ENCODE measurements at regions not wholly inside any gene's neighbourhood (a gene's known extent, or its start where the extent isn't known, plus 50 kb on each side); places are given as distances from the start of the nearest gene placed in this dataset.

GRCh38 chr12:67056329-67056728, 212.8 kb upstream of the CAND1 start:
- no peak overlapping the region for H3K9ac ChIP-seq (ENCODE audit: insufficient read depth, low read depth, low read length)
- H3K4me1 ChIP-seq (ENCODE audit: insufficient read depth, low read length): no peaks in the 10 kb centered on the region
- no peak overlapping the region for H3K4me3 ChIP-seq (replicated peaks in 1 of 3; ENCODE audit: insufficient read depth in 1 of 3, low read depth in 2 of 3, low read length in 3 of 3)
- H3K4me2 ChIP-seq (ENCODE audit: low read depth, low read length): no peak overlapping the region
- intact Hi-C loops (cut with micrococcal nuclease; ENCODE audit: unreplicated experiment) (no loop called here), in situ Hi-C loops (cut with HindIII; ENCODE audit: extremely low pct_ligation_motif_present, low pct_unique_long_range_greater_than_20kb) (no loop called here)
- no peaks in the 10 kb centered on the region; a peak in 2 of 5 replicates for H3K27me3 ChIP-seq (ENCODE audit: control insufficient read depth in 1 of 2, insufficient read depth in 2 of 2, low read length in 2 of 2)
- H3K27ac ChIP-seq (ENCODE audit: extremely low read length, insufficient read depth, low read length): no peak overlapping the region
- no peaks in the 10 kb centered on the region for H4K20me1 ChIP-seq (ENCODE audit: insufficient read depth, low read length)
- no peaks in the 10 kb centered on the region for H3K79me2 ChIP-seq (ENCODE audit: insufficient read depth, low read length)
- ATAC-seq (no peak), FAIRE-seq (no peak), DNase-seq (ENCODE audit: low spot score) (no peak)
- CTCF ChIA-PET (ENCODE audit: low intra/inter-chr PET ratio, low total read pairs): no interaction called here
- H3K9me3 ChIP-seq (ENCODE audit: low read length): no peaks in the 10 kb centered on the region
- POLR2A ChIA-PET: no interaction called here
- no peaks in the 10 kb centered on the region for H3K36me3 ChIP-seq (replicated peaks in 1 of 2; ENCODE audit: control insufficient read depth in 1 of 2, insufficient read depth in 2 of 2, low read length in 2 of 2)
- H2AFZ ChIP-seq (ENCODE audit: low read length): no peak overlapping the region
- no TSS peak for BruUV-seq (replicated peaks)
- TF ChIP-seq SRF (IDR thresholded peaks at IDR 0.05; ENCODE audit: low read depth, low read length) (no peak), ZNF597 (CRISPR knock-in tag; IDR thresholded peaks at IDR 0.05) (no peak), ZNF362 (CRISPR knock-in tag; IDR thresholded peaks at IDR 0.05; ENCODE audit: borderline replicate concordance) (no peak), JUNB (CRISPR knock-in tag; IDR thresholded peaks at IDR 0.05; ENCODE audit: borderline replicate concordance) (no peak), SMARCC2 (IDR thresholded peaks at IDR 0.05) (no peak), KDM1A (CRISPR knock-in tag; IDR thresholded peaks at IDR 0.05) (no peak), ZNF781 (CRISPR knock-in tag; IDR thresholded peaks at IDR 0.05; ENCODE audit: borderline replicate concordance, not compliant biosample characterization) (no peak), PHF21A (CRISPR knock-in tag; IDR thresholded peaks at IDR 0.05) (no peak), ZNF574 (CRISPR knock-in tag; IDR thresholded peaks at IDR 0.05) (no peak), SOX5 (CRISPR knock-in tag; IDR thresholded peaks at IDR 0.05; ENCODE audit: borderline replicate concordance) (no peak), HNRNPL (IDR thresholded peaks at IDR 0.05; ENCODE audit: low read depth, low read length) (no peak), ARID5B (CRISPR knock-in tag; IDR thresholded peaks at IDR 0.05) (no peak), TBX2 (CRISPR knock-in tag; IDR thresholded peaks at IDR 0.05; ENCODE audit: borderline replicate concordance) (no peak), GMEB1 (CRISPR knock-in tag; IDR thresholded peaks at IDR 0.05; ENCODE audit: borderline replicate concordance) (no peak), NR1H2 (CRISPR knock-in tag; IDR thresholded peaks at IDR 0.05; ENCODE audit: borderline replicate concordance, low read depth) (no peak)

Data from HepG2 (cell line).